ENCODE measurements at regions not wholly inside any gene's neighbourhood (a gene's known extent, or its start where the extent isn't known, plus 50 kb on each side); places are given as distances from the start of the nearest gene placed in this dataset.
"Not testable (repeated sequence)": the region's sequence is repeated elsewhere in the genome, so short reads cannot be mapped to it uniquely, and the experiment has no call there.

DNA sequence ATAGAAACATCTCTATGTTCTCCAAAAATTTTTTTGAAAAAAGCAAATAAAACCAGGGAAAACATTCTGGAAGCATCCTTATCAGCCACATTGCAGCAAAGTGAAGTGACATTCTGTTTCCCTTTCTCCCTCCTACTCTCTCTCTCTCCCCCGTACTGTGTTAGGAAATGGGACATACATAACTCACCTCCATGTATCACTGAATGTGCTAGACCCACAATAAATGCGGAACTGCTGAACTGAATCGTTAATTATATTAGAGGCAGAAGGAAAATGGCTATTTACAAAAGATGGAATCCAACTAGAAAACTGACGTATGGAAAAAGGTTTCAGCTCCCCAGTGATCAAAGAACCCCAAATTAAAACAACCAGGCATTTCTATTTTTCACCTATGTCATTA, 129.8 kb downstream of the MINAR1 start:
- no peak for DNase-seq (ENCODE audit: low spot score)
- H3K9me3 Mint-ChIP-seq = no peaks in the 10 kb centered on the region
- no peaks in the 10 kb centered on the region for H3K4me1 Mint-ChIP-seq (ENCODE audit: low read depth)
- H3K4me3 Mint-ChIP-seq = no peak overlapping the region
- no peak overlapping the region for H3K27ac Mint-ChIP-seq
- peaks cover 6% of the 10 kb centered on the region for H3K27me3 Mint-ChIP-seq (ENCODE audit: low read depth)
- H3K36me3 Mint-ChIP-seq (ENCODE audit: low read depth) = no peaks in the 10 kb centered on the region

DNA sequence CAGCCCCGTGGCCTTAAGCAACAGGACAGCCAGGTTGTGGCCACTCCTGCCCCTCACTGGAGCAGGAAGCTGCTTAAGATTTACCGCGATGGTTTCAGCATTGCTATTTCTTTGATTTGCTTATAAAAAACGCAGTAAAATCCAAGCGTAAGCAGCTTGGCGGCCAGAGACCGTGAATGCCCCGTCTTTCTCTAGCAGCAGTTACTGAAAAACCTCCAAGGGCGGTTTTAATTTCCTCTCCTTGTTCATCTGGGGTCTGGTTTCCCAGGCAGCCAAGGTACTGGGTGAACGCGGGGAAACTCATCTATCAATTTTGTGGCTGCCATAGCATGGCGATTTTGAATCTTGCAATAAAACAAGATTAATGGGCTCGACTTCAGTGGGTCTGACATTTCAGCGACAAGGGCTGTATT, 130.3 kb downstream of the MINAR1 start:
- H3K9me3 Mint-ChIP-seq = no peaks in the 10 kb centered on the region
- H3K4me1 Mint-ChIP-seq (ENCODE audit: low read depth) = no peaks in the 10 kb centered on the region
- peaks cover 8% of the 10 kb centered on the region for H3K27me3 Mint-ChIP-seq (ENCODE audit: low read depth)
- H3K27ac Mint-ChIP-seq = no peak overlapping the region
- H3K4me3 Mint-ChIP-seq = no peak overlapping the region
- H3K36me3 Mint-ChIP-seq (ENCODE audit: low read depth) = no peaks in the 10 kb centered on the region
- DNase-seq (ENCODE audit: low spot score) = no peak

DNA sequence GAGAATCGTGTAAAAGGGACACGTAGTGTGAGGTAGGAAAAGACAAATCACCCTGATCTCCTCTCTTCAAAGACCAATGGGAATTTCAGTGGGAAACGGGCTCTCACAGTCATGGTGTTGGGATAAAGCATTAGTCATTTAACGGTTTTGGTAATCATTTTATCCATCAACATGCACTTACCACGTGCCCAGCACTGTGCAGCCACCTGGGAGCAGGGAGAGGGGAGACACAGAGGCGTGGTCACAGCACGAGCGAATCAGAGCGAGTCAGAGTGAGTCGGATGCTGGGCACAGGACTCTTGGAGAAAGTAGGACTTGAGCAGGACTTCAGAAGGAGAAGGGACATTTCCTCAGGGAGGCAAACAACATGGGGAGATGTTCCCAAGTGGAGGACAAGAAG, 130.8 kb downstream of the MINAR1 start:
- Mint-ChIP-seq H3K27ac (no peak overlapping the region), H3K4me3 (no peak overlapping the region), H3K4me1 (ENCODE audit: low read depth) (no peaks in the 10 kb centered on the region), H3K27me3 (ENCODE audit: low read depth) (peaks cover 8% of the 10 kb centered on the region), H3K36me3 (ENCODE audit: low read depth) (no peaks in the 10 kb centered on the region), H3K9me3 (no peaks in the 10 kb centered on the region)
- DNase-seq (ENCODE audit: low spot score) = no peak

DNA sequence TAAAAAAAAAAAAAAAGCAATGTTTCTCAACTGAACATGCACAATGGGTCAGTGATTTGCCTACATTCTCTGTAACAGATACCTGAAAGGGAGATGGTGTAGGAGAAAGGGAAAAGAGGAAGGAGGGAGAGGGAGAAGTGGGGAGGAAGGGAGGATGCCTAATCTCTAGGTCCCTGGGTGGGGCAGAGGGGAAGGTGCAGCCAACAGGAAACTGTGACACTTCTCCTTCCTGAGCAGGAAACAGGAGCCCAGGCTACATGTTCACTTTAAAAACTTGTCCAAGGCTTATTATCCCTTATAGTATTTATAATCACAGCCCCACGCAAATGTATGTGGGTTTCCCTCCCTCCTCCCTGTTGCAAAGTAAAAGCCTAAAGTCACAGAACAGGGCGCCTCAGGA, 137.9 kb downstream of the MINAR1 start:
- Mint-ChIP-seq H3K4me3 (no peak overlapping the region), H3K27ac (no peak overlapping the region), H3K36me3 (ENCODE audit: low read depth) (no peaks in the 10 kb centered on the region), H3K27me3 (ENCODE audit: low read depth) (peaks cover 9% of the 10 kb centered on the region), H3K9me3 (no peaks in the 10 kb centered on the region), H3K4me1 (ENCODE audit: low read depth) (peaks cover 1% of the 10 kb centered on the region)
- no peak for DNase-seq (ENCODE audit: low spot score)

DNA sequence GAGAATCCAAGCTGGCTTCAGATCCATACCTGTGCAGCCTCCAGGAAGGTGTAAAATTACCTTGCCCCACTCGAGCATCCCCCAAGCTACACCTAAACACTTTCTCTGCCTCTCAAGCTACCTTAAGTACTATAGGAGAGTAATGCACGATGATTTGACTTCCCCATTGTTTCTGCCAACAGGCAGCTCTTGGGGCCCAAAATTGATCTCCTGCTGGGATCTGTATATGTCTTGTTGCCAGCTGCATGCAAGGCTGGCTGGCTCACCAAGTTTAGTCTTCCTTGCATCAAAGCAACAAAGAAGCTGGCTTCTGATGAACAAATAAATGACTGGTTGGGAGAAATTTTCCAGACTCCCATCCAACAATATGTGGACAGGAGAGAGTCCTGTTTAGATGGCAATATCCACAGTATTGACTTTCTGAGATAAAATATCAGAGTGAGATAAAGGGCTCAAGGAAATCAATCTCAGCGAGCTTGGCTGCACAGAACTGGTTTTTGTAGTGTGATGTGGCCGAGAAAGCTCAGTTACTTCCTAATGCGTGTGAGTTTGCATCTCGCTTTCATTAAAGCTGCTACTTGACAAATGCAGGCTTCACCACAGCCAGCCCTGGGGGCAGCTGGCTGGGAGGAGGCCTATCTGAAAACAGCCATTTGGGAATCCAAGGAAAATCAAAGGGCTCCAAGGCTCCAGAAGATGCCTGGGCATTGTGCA, 140.7 kb downstream of the MINAR1 start:
- Mint-ChIP-seq H3K36me3 (ENCODE audit: low read depth) (no peaks in the 10 kb centered on the region), H3K9me3 (no peaks in the 10 kb centered on the region), H3K27me3 (ENCODE audit: low read depth) (peaks cover 6% of the 10 kb centered on the region), H3K4me3 (no peak overlapping the region), H3K27ac (no peak overlapping the region), H3K4me1 (ENCODE audit: low read depth) (peaks cover 1% of the 10 kb centered on the region)
- DNase-seq (ENCODE audit: low spot score) = no peak

DNA sequence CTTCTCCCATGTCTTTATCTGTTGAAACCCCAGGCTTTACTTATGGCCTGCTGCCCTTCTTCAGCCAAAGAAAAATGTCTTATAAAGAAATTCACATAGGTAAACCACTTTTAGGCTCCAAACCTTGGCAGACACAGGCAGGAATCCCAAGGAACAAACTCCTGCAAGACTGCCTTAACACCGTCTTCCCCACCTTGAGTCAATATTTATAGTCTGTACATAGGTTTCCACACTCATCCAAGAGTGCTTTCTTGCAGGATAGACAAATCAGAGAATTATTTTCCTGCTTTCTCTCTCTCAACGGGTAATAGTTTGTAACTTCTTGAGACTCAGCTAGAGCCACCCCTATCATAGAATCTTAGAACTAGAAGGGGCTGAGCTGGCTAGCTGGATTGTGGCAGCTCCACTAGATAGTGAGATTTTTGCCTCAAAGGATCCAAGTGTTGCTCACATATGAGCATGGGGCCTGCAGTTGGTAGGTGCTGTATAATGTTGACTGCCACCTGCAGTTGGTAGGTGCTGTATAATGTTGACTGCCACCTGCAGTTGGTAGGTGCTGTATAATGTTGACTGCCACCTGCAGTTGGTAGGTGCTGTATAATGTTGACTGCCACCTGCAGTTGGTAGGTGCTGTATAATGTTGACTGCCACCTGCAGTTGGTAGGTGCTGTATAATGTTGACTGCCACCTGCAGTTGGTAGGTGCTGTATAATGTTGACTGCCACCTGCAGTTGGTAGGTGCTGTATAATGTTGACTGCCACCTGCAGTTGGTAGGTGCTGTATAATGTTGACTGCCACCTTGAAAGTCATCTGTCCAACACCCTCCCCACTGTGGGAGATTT, 142.5 kb downstream of the MINAR1 start:
- H3K27ac Mint-ChIP-seq; H3K4me1 Mint-ChIP-seq (ENCODE audit: low read depth); H3K36me3 Mint-ChIP-seq (ENCODE audit: low read depth); H3K27me3 Mint-ChIP-seq (ENCODE audit: low read depth); H3K9me3 Mint-ChIP-seq; H3K4me3 Mint-ChIP-seq; DNase-seq (ENCODE audit: low spot score): not testable (repeated sequence)

DNA sequence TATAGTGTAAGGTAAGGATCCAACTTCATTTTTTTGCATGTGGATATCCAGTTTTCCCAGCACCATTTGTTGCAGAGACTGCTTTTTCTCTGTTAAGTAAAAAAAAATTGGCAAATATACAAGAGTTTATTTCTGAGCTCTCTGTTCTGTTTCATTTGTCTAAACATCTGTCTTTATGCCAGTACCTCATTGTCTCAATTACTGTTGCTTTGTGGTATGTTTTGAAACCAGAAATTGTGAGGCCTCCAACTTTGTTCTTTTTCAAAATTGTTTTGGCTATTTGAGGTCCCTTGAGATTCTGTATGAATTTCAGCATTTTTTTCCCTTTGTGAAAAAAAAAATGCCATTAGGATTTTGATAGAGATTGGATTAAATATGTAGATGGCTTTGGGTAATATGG, 150.5 kb downstream of the MINAR1 start:
- Mint-ChIP-seq H3K36me3 (ENCODE audit: low read depth) (no peaks in the 10 kb centered on the region), H3K4me1 (ENCODE audit: low read depth) (no peaks in the 10 kb centered on the region), H3K9me3 (no peaks in the 10 kb centered on the region), H3K27ac (no peak overlapping the region), H3K27me3 (ENCODE audit: low read depth) (peaks cover 33% of the 10 kb centered on the region), H3K4me3 (no peak overlapping the region)
- DNase-seq (ENCODE audit: low spot score) = no peak

DNA sequence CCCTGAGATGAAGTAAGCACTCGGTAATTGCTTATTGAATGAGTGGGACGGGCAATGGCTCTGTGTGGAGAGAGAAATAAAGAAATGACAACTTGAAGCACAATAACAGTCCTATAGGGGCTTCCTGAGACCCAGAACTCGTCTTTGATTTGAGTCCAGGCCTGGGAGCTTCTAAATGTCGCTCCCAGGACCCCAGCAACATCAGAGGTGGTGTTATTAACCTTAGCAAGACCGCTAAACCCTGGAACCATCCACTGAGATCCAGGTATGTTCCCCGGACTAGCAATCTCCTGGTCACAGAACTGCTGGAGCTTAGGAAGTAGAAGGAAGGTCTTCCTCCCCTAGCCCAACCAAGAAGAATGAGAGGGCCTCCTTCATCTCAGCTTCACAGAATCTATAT, 160.0 kb downstream of the MINAR1 start:
- no peak for DNase-seq (ENCODE audit: low spot score)
- Mint-ChIP-seq H3K4me1 (ENCODE audit: low read depth) (peaks cover 2% of the 10 kb centered on the region), H3K27ac (no peak overlapping the region), H3K36me3 (ENCODE audit: low read depth) (no peaks in the 10 kb centered on the region), H3K9me3 (no peaks in the 10 kb centered on the region), H3K27me3 (ENCODE audit: low read depth) (peaks cover 13% of the 10 kb centered on the region), H3K4me3 (no peak overlapping the region)

DNA sequence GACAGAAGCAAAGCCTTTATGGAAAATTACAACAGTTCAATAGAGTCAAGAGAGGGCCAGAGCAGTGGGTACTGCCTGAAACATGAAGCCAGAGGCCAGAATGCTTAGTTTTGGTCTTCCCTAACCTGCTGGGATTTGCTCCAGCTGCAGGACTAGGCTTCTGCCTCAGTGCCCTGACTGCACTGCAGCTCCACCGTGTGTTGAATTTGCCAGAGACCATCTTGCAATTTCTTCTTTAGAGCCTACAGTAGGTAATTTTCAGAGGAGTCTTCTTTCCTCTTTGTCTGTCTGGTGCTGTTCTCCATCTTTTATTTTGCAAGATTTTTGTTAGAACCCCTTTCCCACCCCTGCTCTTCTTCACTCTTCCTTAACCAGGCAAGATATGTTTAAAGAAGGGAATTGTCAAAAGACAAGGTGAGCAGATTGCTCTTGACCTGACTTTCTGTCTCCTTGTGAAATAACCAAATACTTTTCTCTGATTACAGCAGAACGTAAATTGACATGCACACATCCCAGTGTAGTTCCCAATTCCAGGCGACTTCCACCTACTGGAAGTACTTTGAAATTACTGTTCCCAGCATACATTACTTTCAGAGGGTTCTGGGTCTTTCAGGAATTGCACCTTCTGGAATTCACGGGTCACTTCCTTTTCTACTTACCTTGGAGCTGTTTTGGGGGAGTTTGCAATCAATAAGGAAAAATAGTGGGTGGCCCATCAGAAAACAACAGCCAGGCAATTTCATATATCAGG, 161.2 kb downstream of the MINAR1 start:
- no peaks in the 10 kb centered on the region for H3K9me3 Mint-ChIP-seq
- H3K4me1 Mint-ChIP-seq (ENCODE audit: low read depth) = peaks cover 2% of the 10 kb centered on the region
- no peak for DNase-seq (ENCODE audit: low spot score)
- H3K4me3 Mint-ChIP-seq = no peak overlapping the region
- no peak overlapping the region for H3K27ac Mint-ChIP-seq
- H3K27me3 Mint-ChIP-seq (ENCODE audit: low read depth) = peaks cover 7% of the 10 kb centered on the region
- no peaks in the 10 kb centered on the region for H3K36me3 Mint-ChIP-seq (ENCODE audit: low read depth)

DNA sequence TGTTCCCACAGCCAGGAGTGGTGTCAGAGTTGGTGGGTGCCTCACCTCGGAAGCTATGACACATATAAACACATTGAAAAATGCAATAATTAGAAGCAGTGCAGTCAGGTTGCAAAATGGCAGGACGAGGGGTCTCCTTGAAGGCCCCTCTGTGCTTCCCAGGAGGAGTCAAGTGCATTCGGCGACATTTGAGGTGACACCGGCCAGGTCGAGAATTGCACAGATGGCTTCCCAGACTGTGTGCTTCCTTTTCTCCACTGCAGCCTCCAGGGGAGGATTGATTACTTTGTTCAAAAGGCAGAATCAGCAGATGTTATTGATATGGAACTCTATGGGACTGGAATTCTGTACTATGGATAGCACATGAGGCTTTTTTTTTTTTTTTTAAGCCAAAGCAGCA, 163.2 kb downstream of the MINAR1 start:
- Mint-ChIP-seq H3K4me3 (no peak overlapping the region), H3K36me3 (ENCODE audit: low read depth) (no peaks in the 10 kb centered on the region), H3K27ac (no peak overlapping the region), H3K4me1 (ENCODE audit: low read depth) (peaks cover 2% of the 10 kb centered on the region), H3K27me3 (ENCODE audit: low read depth) (peaks cover 5% of the 10 kb centered on the region), H3K9me3 (no peaks in the 10 kb centered on the region)
- DNase-seq (ENCODE audit: low spot score) = no peak

DNA sequence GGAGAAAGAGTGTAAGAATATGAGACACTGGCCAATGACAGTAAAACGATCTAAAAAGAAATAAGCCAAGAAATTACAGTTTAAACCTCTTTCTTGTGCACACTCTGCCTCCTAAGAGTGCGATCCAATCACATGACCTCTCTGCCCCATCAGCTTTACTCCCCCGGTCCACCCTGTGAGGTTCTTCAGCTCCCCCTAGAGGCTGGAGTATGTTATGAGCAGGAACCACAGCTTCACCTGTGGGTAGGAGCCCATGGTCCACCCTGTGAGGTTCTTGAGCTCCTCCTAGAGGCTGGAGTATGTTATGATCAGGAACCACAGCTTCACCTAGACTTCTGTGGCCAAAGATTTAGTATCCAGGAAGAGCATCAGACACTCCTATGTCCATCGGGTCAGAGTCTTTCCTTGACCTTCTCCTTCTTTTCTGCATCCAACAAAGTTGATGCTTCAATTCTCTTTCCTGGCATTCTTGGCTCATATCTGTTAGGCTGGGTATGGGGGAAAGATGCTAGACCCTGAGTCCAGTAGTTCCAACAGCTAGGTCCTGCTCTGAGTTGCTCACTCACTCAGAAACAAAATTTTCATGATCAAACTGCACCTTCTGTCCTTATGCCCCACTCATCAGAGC, 164.0 kb downstream of the MINAR1 start:
- no peak overlapping the region for H3K27ac Mint-ChIP-seq
- DNase-seq (ENCODE audit: low spot score) = peak; percentile 58
- H3K4me1 Mint-ChIP-seq (ENCODE audit: low read depth) = peaks cover 2% of the 10 kb centered on the region
- H3K27me3 Mint-ChIP-seq (ENCODE audit: low read depth) = peaks cover 2% of the 10 kb centered on the region
- H3K4me3 Mint-ChIP-seq = no peak overlapping the region
- H3K9me3 Mint-ChIP-seq = no peaks in the 10 kb centered on the region
- H3K36me3 Mint-ChIP-seq (ENCODE audit: low read depth) = no peaks in the 10 kb centered on the region

DNA sequence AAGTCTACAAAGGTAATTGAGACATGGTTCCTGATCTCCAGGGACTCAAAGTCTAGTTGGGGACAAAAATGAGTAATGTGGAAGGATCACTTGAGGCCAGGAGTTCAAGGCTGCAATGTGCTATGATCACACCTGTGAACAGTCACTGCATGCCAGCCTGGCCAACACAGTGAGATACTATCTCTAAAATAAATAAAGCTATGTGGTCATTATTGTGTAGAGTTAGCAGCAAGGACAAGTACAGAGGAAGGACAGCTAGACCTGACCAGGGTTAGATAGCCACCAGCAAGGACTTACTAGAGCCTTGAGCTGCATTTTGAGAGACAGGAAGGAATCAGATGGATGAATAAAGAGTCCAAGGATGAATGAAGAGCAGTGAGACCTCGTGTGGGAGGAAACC, 166.5 kb downstream of the MINAR1 start:
- Mint-ChIP-seq H3K27me3 (ENCODE audit: low read depth) (peaks cover 3% of the 10 kb centered on the region), H3K27ac (no peak overlapping the region), H3K4me3 (no peak overlapping the region), H3K36me3 (ENCODE audit: low read depth) (no peaks in the 10 kb centered on the region), H3K9me3 (no peaks in the 10 kb centered on the region), H3K4me1 (ENCODE audit: low read depth) (peaks cover 2% of the 10 kb centered on the region)
- DNase-seq (ENCODE audit: low spot score) = no peak

DNA sequence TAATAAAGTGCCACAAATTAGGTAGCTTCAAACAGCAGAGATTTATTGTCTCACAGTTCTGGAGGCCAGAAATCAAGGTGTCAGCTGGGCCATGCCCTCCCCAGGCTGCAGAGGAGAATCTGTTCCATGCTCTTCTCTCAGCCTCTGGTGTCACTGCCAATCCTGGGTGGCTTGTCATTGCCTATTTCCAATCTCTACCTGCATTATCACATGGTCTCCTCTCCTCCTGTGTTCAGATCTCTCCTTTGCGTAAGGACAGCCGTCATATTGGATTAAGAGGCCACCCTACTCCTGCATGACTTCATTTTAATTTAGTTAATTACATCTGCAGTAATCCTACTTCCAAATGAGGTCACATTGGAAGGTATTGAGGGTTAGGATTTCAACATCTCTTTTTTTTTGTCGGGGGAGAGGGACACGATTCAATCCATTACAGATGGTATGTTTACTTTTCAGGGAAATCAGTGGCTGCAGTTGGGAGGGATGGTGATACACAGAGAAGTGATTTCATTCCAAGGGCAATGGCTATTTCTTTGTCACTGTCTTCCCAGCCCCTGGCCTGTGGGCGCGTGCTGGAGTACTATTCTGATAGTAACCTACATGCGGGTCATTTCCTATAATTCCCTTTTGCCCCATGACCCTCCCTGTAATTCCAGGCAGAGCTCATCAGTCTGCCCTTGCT, 169.4 kb downstream of the MINAR1 start:
- no peak overlapping the region for H3K4me3 Mint-ChIP-seq
- H3K36me3 Mint-ChIP-seq (ENCODE audit: low read depth) = no peaks in the 10 kb centered on the region
- H3K27me3 Mint-ChIP-seq (ENCODE audit: low read depth) = peaks cover 7% of the 10 kb centered on the region
- H3K4me1 Mint-ChIP-seq (ENCODE audit: low read depth) = no peaks in the 10 kb centered on the region
- no peaks in the 10 kb centered on the region for H3K9me3 Mint-ChIP-seq
- no peak for DNase-seq (ENCODE audit: low spot score)
- no peak overlapping the region for H3K27ac Mint-ChIP-seq

Measured in T-helper 2 cell treated with Interferon-gamma antibody and Interleukin-4, amounts not matched to agents 5 μg/mL and 100 μg/mL, for 36 hours (primary cell).